GM18507 (cell line): ENCODE measurements at regions not wholly inside any gene's neighbourhood (a gene's known extent, or its start where the extent isn't known, plus 50 kb on each side); places are given as distances from the start of the nearest gene placed in this dataset.
"Not testable (repeated sequence)": the region's sequence is repeated elsewhere in the genome, so short reads cannot be mapped to it uniquely, and the experiment has no call there.

Experiments
- DNase-seq: peaks from one replicate; pipeline ENCODE4 v3.0.0; 2011; ENCODE audit warnings: low read depth; ENCODE audit not compliant: insufficient read length; ENCODE audit errors: extremely low spot score
- FAIRE-seq: peaks from 2 replicates; lab custom pipeline; 2011; peaks lifted over from hg19 to GRCh38; lab: Jason Lieb, UNC

DNA sequence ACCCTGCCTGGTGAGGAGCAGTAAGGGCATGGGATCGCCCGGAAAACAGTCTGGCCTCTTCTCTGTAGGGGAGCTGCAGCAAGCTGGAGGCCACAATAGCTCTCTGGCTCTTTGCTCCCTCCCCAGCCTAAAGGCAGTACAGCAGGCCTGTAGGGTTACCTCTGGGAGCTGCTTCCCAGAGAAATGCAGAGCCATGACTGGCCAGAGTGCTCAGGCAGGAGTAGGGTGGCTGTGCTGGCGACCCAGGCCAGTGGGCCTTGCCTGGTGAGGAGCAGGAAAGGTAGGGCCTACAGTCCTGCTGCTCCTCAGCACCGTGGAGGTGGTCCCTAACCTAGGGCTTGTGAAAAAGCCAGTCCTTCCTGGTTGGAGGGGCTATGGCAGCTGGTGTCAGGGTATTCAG lies 129.9 kb upstream of the CHD6 start:
- DNase-seq (no peak), FAIRE-seq (no peak)

DNA sequence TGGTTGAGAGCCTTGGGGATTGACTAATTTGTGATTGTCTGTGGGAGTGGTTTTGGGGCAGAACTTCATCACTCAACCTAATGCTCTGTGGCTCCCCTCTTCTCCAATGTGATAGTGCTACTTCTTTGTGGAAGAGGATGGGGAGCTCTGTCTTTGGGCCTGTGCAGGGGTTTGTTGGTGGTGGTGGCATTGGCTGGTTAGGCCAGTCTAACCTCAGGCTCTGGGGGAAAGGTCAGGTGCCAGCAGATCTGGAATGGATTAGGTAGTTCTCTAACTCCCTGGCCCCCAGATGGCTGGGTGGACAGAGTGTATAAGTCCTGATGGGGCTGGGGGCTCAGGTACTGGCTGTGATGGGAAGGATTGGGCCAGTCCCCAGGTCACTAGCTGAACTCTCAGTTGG lies 129.0 kb upstream of the CHD6 start:
- FAIRE-seq (no peak), DNase-seq (no peak)

DNA sequence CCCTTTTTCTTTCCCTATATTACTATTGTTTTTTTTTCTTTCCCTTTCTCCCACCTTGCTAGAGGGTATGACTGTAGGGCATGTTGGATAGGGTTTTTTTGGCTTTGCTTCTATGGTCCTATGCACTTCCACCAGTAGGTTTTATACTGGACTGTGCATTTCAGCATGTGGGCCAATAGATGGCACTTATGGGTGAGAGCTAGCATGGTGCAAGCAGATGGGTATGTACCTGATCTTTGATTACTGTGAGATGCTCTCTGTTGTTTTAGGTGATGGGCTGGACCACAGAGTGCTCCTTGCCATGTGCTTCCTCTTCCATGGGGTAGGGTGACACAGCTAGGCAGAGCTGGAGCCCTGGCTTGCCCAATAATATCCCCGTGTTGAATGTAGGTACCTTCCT lies 128.5 kb upstream of the CHD6 start:
- DNase-seq (no peak), FAIRE-seq (no peak)

DNA sequence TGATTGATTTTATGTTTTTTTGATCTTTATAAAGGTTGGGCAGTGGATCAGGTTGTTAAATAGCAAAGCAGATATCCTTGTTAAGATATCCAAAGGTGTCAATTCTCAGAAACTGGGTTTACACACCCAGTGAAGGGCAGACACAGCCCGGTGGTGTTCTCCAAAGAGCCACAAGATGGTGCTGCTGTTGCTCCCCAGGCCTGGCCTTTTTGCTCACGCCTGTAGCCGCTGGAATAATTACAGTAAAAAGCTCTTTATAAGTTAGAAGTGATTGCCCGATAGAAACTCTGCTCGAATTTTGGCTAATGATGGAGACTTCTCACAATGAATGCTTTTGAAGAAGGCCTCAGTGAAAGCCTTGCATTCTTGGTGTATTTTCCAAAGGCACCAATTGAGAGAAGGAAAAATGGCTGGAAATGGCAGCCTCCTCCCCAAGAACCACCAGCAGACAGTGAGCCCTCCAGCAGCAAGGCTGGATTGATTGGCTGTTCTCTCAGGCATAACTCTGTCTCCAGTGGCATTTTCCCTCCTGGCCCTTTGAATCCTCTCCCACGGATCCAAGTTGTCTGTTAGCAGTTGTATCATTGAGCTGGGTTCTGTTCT lies 120.5 kb upstream of the CHD6 start:
- FAIRE-seq (peak; percentile 66), DNase-seq (peak; percentile 26)

DNA sequence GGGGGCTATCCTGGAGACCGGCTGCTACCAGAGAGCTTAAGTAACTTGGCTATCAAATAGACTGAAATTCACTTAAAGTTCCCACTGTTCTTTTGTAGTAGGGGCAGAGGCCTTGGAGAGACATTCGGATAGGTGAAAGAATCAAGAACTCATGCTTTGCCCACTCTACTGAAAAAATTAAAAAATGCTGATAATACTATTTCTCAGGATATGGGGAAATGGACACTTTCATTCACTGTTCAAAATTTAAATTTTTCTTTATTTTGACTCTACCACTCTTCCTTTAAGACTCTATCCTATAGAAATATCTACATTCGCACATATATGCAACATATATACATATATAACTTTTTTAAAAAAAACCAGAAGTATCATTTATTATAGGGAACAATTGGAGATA lies 117.8 kb upstream of the CHD6 start:
- DNase-seq, result no peak
- FAIRE-seq, result no peak

DNA sequence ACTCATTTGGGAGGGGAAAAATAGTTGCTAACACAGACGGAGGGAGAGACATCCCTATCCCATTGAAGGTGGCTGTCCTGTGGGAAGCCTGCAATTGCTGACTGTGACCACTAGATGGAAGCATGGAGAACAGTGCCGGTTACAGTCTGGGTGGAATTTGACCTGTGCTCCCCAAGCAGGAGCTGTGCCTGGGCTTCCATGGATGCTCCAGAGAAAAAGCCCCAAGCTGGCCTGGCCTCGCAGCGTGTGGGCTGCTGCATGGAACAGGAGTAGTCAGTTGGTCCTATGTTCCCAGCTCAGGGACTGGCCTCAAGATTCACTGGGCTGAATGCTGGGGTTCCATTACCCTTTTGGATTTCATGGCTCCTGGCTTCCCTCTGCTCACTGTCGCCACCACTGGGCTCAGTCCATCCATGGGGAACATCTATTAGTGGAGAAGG lies 116.3 kb upstream of the CHD6 start:
- FAIRE-seq, result peak; percentile 71
- DNase-seq, result peak; percentile 25

DNA sequence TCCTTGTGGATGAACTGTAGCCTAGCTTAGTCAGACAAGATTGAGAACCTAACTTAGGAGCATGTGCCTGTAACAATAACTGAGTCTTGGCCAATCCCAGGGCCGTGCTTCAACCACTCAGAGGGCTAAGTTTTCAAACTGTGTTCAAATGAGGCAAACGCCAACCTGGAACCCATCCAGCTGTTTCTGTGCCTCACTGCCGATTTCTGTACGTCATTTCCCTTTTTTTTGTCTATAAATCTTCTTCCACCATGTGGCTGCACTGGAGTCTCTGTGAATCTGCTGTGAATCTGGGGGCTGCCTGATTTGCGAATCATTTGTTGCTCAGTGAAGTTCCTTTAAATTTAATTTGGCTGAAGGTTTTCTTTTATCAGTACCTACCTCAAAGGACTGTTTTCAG lies 115.0 kb upstream of the CHD6 start:
- DNase-seq (no peak), FAIRE-seq (no peak)

DNA sequence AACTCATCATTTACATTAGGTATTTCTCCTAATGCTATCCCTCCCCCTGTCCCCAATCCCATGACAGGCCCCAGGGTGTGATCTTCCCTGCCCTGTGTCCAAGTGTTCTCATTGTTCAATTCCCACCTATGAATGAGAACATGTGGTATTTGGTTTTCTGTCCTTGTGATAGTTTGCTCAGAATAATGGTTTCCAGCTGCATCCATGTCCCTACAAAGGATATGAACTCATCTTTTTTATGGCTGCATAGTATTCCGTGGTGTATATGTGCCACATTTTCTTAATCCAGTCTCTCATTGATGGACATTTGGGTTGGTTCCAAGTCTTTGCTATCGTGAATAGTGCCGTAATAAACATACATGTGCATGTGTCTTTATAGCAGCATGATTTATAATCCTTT lies 113.0 kb upstream of the CHD6 start:
- not testable (repeated sequence) for FAIRE-seq, DNase-seq

DNA sequence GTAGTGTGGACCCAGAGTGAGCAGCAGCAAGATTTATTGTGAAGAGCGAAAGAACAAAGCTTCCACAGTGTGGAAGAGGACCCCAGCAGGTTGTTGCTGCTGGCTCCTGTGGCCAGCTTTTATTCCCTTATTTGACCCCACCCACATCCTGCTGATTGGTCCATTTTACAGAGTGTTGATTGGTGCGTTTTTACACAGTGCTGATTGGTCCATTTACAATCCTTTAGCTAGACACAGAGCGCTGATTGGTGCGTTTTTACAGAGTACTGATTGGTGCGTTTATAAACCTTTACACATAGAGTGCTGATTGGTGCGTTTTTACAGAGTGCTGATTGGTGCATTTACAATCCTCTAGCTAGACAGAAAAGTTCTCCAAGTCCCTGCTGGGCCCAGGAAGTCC lies 109.5 kb upstream of the CHD6 start:
- FAIRE-seq, DNase-seq: not testable (repeated sequence)

DNA sequence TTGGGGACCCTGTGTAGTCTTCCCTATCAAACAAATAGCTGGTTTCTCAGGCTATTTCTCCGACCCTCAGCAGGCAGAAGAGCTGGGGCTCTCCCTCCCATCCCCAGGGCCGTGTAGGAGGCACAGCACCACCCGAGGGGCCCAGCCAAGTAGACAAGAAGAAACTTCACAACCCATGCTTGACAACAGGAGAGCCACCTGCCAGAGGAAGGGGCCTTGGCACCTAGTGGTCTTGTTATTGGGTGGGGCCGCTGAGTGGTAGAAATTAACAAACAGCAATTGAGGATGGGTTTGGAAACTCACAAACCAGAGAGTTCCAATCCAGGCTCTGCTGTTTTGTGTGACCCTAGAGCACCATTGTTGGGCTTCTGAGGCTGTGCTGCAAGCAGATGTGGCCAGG lies 108.5 kb upstream of the CHD6 start:
- FAIRE-seq, result no peak
- no peak for DNase-seq

DNA sequence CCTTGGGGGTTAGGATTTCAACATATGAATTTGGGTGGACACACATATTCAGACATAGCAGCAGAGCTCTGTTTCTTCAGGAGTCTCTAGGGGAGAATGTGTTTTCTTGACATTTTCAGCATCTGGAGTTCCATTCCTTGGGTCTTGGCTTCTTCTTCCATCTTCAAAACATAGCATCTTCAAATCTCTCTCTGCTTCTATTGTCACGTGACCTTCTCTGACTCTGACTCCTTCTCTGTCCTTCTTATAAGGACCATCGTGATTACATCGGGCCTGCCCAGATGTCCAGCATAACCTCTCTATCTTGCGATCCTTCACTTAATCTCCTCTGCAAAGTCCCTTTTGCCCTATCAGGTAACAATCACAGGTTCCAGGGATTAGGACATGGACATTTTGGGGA lies 101.0 kb upstream of the CHD6 start:
- DNase-seq (no peak), FAIRE-seq (no peak)

DNA sequence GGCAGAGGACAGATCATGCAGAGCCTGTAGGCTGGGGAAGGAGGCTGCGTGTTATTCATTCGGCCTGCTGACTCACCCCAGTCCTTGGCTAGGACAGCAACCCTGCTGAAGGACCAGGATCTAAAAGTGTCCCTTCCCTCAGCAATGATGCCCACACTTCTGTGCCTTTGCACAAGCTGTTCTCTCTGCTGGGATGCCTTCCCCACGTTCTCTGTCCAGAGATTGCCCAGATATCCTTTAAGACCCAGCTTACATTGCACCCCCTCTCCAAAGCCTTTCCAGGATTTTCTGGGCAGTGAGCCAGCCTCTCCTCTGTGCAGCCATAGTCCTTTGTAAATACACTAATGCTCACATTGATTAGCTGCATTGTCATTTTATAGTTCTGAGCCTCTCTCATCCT lies 99.3 kb upstream of the CHD6 start:
- DNase-seq (no peak), FAIRE-seq (no peak)

DNA sequence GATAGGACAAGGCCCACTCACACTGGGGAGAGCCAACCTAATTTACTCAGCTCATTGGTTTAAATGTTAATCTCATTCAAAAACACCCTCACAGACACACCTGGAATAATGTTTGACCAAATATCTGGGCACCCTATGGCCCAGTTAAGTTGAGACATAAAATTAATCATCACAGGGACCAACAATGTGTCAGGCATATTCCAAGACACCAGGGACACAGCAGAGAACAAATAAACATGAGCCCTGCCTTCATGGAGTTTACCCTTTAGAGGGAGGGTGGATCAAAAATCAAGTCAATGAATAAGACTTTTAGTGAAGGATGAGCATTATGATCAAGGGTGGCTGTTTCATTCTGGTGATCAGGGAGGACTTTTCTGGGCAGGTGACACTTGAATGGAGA lies 98.7 kb upstream of the CHD6 start:
- FAIRE-seq (no peak), DNase-seq (no peak)

DNA sequence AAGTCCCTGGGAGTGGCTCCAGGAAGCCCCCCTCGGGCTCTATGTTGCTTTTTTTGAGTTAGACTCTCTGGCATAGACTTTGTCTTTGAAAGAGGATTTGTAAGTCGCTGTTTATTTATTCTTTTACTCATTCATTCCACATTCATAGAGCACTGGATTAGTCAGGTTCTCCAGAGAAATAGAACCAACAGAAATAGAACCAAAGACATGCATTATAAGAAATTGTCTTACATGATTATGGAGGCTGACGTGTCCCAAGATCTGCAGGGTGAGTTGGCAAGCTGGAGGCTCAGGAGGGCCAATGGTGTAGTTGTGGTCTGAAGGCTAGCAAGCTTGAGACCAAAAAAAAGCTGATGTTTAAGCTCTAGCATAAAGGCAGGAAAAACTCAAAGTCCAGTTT lies 98.3 kb upstream of the CHD6 start:
- FAIRE-seq, result no peak

DNA sequence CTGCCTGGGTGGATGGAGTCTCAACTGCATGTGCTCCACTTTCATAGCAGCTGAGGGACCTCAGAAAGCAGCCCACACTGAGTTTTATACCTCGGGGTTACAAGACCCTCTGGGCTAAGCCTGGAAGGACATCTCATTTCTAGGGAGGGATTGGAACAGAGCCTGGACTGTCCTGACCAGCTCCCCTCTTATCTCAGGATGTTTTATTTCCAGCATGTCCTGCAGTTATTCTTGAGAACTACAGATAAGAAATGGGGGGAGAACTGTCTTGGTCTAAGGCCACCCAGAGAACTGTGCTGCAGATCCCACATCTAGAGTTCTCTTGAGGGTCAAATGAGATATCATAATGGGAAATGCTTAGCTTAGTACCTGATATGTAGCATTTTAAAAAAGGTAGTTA lies 97.3 kb upstream of the CHD6 start:
- no peak for FAIRE-seq
- DNase-seq, result no peak

More for the DNA sequence above, 98.3 kb upstream of the CHD6 start:
- no peak for DNase-seq

DNA sequence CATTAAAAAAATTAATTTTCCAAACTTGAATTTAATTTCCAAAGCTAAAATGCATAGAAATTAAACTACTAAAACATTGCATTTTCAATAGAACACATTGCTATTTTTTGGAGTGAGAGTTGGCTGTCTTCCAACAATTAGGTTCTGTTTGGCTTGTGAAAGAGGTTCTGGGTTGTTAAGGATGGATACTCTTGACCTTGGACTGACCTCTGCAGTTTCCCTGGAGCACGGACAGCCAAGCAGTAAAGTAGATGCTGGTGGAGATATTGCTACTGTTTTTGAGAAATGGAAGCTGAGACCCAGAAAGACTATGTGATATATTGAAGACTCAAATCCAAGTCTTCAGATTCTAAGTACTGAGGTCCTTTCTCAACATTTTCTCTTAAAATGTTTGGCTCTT lies 95.9 kb upstream of the CHD6 start:
- FAIRE-seq (no peak), DNase-seq (no peak)

DNA sequence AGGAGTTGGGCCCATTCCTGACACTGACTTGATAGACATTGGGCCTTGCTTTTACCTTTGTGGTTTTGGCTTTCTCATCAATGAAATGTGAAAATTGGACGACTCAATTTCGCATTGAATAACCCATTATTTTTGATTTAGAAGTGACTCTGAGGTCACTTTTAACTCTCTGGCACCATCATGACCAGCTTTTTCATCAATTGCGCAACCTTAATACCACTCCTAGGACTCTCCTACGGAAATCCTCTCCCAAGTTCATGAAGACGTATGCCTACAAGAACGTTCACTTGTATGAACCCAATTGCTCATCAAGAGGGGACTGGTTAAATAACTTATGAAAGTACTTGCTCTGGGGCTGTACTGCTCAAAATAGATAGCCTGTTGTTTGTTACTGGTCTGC lies 86.7 kb upstream of the CHD6 start:
- FAIRE-seq (no peak), DNase-seq (no peak)

DNA sequence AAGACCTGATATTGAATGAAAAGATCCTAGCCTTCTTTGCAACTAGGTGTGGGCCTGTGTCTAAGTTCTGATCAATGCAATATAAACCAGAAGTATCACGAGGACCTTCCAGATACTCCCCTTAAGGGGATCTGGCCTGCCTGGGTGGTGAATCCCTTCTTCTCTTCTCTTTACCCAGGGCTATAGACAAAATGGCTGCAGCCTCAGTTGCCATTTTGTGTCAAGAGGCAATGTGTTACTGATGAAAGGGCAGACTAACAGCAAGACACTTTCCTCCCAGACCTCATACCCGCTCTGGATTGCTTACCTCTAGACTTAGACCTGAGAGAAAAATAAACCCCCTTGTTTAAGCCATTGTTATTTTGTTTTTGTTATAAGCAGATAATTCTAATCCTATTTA lies 84.5 kb upstream of the CHD6 start:
- FAIRE-seq (no peak), DNase-seq (no peak)

DNA sequence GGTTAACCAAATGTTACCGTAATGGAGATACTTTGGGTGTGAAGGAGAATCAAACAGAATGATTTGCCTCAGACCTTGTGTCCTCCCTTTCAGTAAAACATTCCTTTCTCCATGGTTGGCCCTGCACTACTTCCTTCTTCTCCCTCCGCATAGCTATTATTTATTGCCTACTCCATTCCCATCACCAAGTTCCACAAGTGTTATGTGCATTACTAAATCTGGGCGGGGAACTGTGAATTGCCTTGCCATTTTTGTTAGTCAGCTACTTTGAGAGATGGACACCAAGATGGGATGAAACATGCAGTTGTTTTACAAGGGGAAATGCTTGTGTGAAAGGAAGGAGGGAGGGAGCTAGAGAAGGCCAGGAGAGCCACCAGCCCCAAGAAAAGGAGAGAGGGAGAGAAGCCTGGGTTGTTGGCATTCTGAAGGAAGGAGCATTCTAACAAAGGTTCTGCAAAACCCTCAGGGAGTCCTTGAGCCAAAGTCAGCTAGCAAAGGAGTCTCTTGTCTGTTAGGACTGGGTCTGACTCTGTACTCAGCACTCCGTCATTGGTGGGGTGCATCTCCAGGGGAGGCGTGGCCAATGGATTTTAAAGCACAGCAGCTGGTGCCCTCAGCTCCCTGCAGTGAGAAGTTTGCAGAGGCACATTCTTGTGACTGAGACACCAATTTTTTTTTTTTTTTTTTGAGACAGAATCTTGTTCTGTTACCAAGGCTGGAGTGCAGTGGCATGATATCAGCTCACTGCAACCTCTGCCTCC lies 83.6 kb upstream of the CHD6 start:
- no peak for FAIRE-seq
- DNase-seq, result no peak

DNA sequence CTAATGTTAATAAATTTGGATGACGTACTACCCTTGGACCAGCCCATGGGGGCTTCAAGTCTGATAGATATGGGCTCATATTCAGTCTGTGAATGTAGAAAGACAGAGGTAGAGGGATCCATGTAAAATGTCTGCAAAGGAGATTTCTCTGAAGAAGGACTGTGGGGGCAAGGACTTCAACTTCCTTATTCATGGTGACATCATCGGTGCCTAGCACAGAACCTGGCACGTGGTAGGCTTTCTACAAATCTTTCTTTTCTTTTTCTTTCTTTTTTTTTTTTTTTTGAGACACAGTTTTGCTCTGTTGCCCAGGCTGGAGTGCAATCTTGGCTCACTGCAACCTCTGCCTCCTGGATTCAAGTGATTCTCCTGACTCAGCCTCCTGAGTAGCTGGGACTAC lies 81.5 kb upstream of the CHD6 start:
- FAIRE-seq, DNase-seq: not testable (repeated sequence)

DNA sequence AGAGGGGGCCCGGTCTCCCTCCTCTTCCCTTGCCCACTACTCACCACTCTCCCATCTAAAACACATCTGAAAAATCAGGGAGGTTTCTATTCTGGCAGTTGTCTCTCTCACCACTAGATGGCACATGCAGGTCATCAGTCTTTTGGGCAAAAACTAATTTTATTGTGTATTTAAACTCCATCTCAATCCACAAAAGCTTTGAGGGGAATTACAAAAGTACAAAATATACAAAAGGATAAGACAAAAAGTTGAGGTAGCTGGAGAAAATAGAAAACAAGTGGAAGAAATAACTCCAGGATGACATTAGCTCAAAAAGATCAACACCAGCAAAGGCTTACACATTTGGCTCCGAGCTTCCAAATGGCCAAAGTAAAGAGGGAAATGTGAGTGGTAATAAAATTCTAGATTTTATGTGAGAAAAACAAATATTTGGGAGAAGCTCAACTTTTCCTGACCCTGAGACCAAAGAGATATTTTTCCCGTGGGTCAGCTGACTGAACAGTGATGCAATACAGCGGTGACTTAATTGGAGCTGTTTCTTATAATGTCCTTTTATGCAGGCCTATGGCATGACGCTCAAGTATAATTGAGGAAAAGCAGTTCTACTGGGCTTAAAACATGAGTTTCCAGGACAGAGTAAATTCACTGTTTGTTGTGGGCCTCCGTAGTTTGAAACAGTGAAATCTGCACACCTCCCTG lies 79.8 kb upstream of the CHD6 start:
- DNase-seq (no peak), FAIRE-seq (peak; percentile 54)
